Stimulated activated CD4-positive, alpha-beta T cell treated with anti-CD3 and anti-CD28 coated beads, Interleukin-15, amount 100 ng/mL, for 48 hours (primary cell): ENCODE measurements at regions not wholly inside any gene's neighbourhood (a gene's known extent, or its start where the extent isn't known, plus 50 kb on each side); places are given as distances from the start of the nearest gene placed in this dataset.
"Not testable (repeated sequence)": the region's sequence is repeated elsewhere in the genome, so short reads cannot be mapped to it uniquely, and the experiment has no call there.

Experiments
- DNase-seq, 2 donors: peaks; one replicate each; pipeline ENCODE4 v3.0.0-alpha.2; 2020; ENCODE audit warnings: low read depth in 2 of 2

- no peak for DNase-seq
Measured at GRCh38 chr14:53406519-53406918, 253.4 kb upstream of the DDHD1 start.

- DNase-seq, result no peak
Measured at GRCh38 chr14:53401646-53402045, 248.5 kb upstream of the DDHD1 start.

GRCh38 chr14:53399057-53399456 lies 245.9 kb upstream of the DDHD1 start:
- DNase-seq, result no peak

- no peak for DNase-seq
Measured at GRCh38 chr14:53398616-53399015, 245.5 kb upstream of the DDHD1 start.

GRCh38 chr14:53395267-53395666 lies 242.1 kb upstream of the DDHD1 start:
- DNase-seq, result not testable (repeated sequence)

GRCh38 chr14:53391631-53392285 lies 238.6 kb upstream of the DDHD1 start:
- DNase-seq, result no peak

GRCh38 chr14:53391156-53391555 lies 238.0 kb upstream of the DDHD1 start:
- DNase-seq, result no peak

GRCh38 chr14:53390008-53390407 lies 236.9 kb upstream of the DDHD1 start:
- no peak for DNase-seq

GRCh38 chr14:53389202-53389601 lies 236.1 kb upstream of the DDHD1 start:
- no peak for DNase-seq

GRCh38 chr14:53386362-53386761 lies 233.2 kb upstream of the DDHD1 start:
- DNase-seq, result no peak

GRCh38 chr14:53384536-53384935 lies 231.4 kb upstream of the DDHD1 start:
- DNase-seq, result no peak

- no peak for DNase-seq
Measured at GRCh38 chr14:53384073-53384472, 230.9 kb upstream of the DDHD1 start.

GRCh38 chr14:53381895-53382294 lies 228.8 kb upstream of the DDHD1 start:
- no peak for DNase-seq

- no peak for DNase-seq
Measured at GRCh38 chr14:53380867-53381225, 227.7 kb upstream of the DDHD1 start.

GRCh38 chr14:53380052-53380866 lies 227.1 kb upstream of the DDHD1 start:
- DNase-seq, result no peak

GRCh38 chr14:53378142-53378541 lies 225.0 kb upstream of the DDHD1 start:
- DNase-seq, result no peak

GRCh38 chr14:53376064-53376463 lies 222.9 kb upstream of the DDHD1 start:
- DNase-seq, result no peak

GRCh38 chr14:53375599-53375998 lies 222.5 kb upstream of the DDHD1 start:
- no peak for DNase-seq

GRCh38 chr14:53368711-53369201 lies 215.6 kb upstream of the DDHD1 start:
- DNase-seq, result no peak

- no peak for DNase-seq
Measured at GRCh38 chr14:53368066-53368465, 214.9 kb upstream of the DDHD1 start.

GRCh38 chr14:53367644-53368026 lies 214.5 kb upstream of the DDHD1 start:
- no peak for DNase-seq

GRCh38 chr14:53365486-53366130 lies 212.5 kb upstream of the DDHD1 start:
- DNase-seq, result no peak

GRCh38 chr14:53362916-53363315 lies 209.8 kb upstream of the DDHD1 start:
- DNase-seq, result not testable (repeated sequence)
